ENCODE measurements at regions not wholly inside any gene's neighbourhood (a gene's known extent, or its start where the extent isn't known, plus 50 kb on each side); places are given as distances from the start of the nearest gene placed in this dataset.

DNA sequence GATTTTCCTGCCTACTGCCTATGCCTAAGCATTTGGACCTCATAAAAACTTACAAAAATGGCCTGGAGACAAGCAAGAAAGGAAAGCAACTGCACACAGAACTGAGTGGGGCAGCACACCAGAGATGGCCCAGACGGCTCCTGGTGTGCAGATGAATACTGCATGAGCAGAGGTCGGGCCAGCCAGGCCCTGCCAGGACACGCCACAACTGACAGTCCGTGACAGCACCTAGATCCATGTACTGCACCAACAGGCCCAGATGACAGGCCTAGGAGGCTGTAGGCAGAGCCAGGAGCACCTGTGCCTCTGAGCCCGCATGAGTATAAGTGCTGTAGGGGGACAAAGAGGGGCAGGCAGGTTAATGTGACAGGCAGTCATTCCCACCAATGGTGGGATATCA, 160.2 kb downstream of the IGLL1 start:
- TF ChIP-seq ZNF362 (tag by site-specific recombination; IDR thresholded peaks at IDR 0.05): no peak
- TF ChIP-seq SP2 (tag by site-specific recombination; IDR thresholded peaks at IDR 0.05): no peak
- no peak for TF ChIP-seq ZNF48 (tag by site-specific recombination; IDR thresholded peaks at IDR 0.05)
- TF ChIP-seq, protein P1, sequence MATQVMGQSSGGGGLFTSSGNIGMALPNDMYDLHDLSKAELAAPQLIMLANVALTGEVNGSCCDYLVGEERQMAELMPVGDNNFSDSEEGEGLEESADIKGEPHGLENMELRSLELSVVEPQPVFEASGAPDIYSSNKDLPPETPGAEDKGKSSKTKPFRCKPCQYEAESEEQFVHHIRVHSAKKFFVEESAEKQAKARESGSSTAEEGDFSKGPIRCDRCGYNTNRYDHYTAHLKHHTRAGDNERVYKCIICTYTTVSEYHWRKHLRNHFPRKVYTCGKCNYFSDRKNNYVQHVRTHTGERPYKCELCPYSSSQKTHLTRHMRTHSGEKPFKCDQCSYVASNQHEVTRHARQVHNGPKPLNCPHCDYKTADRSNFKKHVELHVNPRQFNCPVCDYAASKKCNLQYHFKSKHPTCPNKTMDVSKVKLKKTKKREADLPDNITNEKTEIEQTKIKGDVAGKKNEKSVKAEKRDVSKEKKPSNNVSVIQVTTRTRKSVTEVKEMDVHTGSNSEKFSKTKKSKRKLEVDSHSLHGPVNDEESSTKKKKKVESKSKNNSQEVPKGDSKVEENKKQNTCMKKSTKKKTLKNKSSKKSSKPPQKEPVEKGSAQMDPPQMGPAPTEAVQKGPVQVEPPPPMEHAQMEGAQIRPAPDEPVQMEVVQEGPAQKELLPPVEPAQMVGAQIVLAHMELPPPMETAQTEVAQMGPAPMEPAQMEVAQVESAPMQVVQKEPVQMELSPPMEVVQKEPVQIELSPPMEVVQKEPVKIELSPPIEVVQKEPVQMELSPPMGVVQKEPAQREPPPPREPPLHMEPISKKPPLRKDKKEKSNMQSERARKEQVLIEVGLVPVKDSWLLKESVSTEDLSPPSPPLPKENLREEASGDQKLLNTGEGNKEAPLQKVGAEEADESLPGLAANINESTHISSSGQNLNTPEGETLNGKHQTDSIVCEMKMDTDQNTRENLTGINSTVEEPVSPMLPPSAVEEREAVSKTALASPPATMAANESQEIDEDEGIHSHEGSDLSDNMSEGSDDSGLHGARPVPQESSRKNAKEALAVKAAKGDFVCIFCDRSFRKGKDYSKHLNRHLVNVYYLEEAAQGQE (tag by site-specific recombination; IDR thresholded peaks at IDR 0.05): no peak
- no peak for TF ChIP-seq CTCF (tag by site-specific recombination; IDR thresholded peaks at IDR 0.05)
- TF ChIP-seq MYNN (tag by site-specific recombination; IDR thresholded peaks at IDR 0.05; ENCODE audit: borderline replicate concordance): no peak
- TF ChIP-seq ZNF350 (tag by site-specific recombination; IDR thresholded peaks at IDR 0.05): no peak
- TF ChIP-seq ZNF114 (tag by site-specific recombination; IDR thresholded peaks at IDR 0.05): no peak
- TF ChIP-seq ZNF777 (tag by site-specific recombination; IDR thresholded peaks at IDR 0.05; ENCODE audit: borderline replicate concordance): no peak
- no peak for TF ChIP-seq MZF1 (tag by site-specific recombination; IDR thresholded peaks at IDR 0.05; ENCODE audit: borderline replicate concordance)
- no peak for TF ChIP-seq KLF10 (tag by site-specific recombination; IDR thresholded peaks at IDR 0.05)
- TF ChIP-seq ZNF558 (tag by site-specific recombination; IDR thresholded peaks at IDR 0.05): no peak

Measured in HEK293 (cell line).